HG02623 (cell line): ENCODE measurements at regions not wholly inside any gene's neighbourhood (a gene's known extent, or its start where the extent isn't known, plus 50 kb on each side); places are given as distances from the start of the nearest gene placed in this dataset.

Experiments used
- ATAC-seq: cut with Tn5 transposase; IDR thresholded peaks from one replicate; pipeline ENCODE4 v1.9.1; 2021; ENCODE audit warnings: moderate library complexity; ENCODE audit not compliant: unreplicated experiment

- ATAC-seq: no peak
Observed at GRCh38 chr10:78620985-78621799, 447.6 kb upstream of the ZMIZ1 start.

- no peak for ATAC-seq
Observed at GRCh38 chr10:78623578-78624215, 445.1 kb upstream of the ZMIZ1 start.

- no peak for ATAC-seq
Observed at GRCh38 chr10:78624791-78625190, 444.0 kb upstream of the ZMIZ1 start.

DNA sequence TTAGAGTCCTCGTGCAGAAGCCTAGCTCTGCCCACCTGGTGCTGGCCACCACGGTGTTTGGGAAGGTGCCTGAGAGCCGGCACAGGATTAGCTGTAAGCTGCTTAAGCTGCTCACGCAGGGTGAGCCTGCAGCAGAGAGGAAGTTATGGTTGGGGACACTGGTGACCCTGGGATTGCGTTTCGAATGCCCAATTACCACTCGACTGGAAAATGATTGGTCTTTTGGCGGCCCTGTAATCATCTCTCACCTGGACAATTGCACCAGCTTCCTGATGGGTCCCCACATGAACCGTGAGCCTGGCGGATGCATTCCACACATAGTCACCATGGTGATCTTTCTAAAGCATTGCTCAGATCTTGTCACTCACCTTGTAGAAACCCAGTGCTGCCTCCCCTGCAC, 442.3 kb upstream of the ZMIZ1 start:
- no peak for ATAC-seq

GRCh38 chr10:78627254-78627795, 441.4 kb upstream of the ZMIZ1 start:
- ATAC-seq: no peak

GRCh38 chr10:78628976-78629375, 439.8 kb upstream of the ZMIZ1 start:
- no peak for ATAC-seq

DNA sequence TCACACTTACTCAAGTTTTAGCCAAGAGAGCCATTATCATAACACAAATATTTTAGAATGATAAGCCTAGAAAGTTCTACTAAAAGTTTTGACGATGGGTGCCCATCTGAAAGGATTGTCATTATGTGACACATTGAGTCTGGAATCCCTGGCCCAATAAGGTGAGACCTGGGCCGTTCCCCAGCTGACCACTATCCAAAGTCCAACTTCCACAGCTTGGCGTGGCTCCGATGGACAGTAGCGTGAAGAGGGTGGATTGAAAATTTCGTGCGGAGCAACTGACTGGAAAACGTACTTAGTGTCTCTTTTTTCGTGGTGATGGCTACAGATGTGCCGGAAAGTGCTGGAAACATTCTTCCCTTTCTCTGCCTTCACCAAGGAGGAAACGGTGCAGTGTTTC, 439.0 kb upstream of the ZMIZ1 start:
- no peak for ATAC-seq

GRCh38 chr10:78630944-78631838, 437.6 kb upstream of the ZMIZ1 start:
- ATAC-seq: no peak

DNA sequence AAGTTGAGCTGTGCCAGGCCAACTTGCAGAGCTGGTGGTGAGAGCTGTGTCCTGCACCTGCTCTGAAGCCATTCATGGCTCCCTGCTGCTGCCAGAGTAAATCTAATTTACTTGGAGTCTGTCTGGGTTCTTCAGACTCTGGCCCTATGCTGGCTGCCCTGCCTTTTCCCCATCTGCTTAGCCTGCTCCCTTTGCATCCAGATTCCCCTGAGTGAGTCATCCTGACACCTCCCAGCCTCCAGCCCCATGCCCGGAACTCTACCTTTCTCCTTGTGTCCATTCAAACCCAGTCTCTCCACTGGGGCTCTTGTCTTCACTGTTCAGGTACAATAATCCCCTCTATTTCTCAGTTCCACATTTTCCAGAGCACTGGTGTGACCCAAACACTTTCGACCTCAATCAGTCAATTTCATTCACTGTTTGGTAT, 434.4 kb upstream of the ZMIZ1 start:
- no peak for ATAC-seq

DNA sequence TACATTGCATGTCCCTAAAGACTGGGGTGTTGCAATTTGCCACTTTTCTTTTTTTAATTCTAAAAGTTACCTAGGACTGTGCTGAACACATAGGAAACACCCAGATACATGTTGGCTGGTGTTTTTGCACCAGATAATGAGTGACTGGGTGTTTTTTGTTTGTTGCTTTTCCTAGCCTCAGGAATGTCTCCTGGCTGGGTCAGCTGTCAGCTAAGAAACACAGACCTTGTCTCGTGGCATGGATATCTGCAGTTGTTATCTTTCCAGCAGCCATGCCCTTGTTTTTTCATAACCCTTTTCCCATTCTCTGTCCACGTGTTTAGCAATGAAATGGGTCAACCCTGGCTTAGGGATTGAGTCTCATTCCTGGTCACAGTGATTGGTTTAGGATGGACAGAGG, 433.9 kb upstream of the ZMIZ1 start:
- ATAC-seq: no peak

DNA sequence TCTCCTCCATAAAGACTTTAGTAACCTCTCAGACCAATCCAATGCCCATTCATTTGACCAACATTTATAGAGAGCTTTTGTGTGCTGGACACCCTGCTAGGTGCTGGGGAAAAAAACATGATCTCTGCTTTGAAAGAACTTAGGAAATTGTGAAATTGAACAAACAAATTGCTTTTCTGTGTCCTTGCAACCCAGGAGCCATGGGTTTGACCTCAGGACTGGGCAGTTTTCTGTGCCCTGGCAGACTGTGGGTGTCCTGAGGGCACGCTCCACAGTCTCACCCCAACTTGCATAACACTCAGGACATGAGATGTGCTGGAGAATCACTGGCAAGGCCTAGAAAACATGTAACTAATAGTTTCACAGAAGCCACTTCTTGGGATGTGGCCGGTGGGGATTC, 429.1 kb upstream of the ZMIZ1 start:
- no peak for ATAC-seq

DNA sequence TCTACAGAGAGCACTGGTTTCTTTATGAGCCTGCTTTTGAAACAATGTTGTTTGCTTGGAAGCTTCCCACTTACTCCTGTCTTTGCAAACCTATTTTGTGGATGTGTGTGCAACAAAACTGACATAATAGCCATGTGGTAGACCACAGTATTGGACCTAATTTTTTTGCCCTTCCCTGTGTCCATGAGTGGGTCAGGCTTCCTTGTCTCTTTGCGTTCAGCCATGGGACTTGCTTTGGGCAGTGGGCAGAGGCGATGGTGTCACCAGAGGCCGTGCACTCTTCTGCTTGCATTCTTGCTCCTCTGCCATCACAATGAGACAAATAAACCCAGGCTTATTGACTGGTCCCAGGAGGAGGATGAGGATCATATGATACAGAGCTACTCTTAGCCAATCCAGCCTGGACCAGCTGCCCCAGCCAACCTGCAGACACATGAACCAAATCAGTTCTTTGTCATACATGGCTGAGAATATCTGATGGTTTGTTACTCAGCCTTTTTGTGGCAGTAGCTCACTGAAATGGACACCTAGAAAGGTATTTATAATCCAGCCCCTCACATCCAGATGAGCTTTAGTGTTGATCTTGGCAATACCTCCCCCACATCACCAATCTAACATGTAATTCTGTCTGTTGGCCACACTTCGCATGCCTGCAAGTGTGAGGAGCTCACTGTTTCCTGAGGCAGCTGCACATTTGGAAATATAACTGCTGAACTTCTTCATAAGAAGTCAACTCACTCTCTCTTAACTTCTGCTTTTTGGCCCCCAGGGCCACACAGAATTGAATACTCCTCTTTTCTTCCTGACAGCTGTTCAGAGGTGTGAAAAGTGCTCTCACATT, 427.8 kb upstream of the ZMIZ1 start:
- no peak for ATAC-seq

DNA sequence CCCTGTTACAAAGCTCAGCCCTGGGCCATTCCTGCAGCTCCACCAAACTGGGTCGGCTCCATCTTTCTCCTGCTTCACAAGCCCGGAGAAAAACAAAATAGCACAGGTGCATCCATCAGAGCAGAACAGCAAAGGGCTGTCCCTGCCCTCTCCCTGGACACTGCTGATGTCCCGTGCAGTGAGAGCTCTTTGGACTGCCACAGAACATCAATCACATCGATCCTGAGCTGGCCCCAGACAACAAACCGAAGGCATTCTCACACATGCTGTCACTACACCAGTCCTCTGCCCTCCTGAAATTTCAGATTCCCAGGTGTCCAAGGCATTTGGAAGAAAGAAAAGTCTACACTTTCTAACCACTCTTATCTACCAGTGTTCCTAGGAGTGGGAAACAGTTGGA, 427.1 kb upstream of the ZMIZ1 start:
- ATAC-seq: no peak

- no peak for ATAC-seq
Observed at GRCh38 chr10:78642269-78642816, 426.4 kb upstream of the ZMIZ1 start.

GRCh38 chr10:78643513-78643912, 425.3 kb upstream of the ZMIZ1 start:
- ATAC-seq: no peak

GRCh38 chr10:78644550-78644949, 424.2 kb upstream of the ZMIZ1 start:
- ATAC-seq: no peak

DNA sequence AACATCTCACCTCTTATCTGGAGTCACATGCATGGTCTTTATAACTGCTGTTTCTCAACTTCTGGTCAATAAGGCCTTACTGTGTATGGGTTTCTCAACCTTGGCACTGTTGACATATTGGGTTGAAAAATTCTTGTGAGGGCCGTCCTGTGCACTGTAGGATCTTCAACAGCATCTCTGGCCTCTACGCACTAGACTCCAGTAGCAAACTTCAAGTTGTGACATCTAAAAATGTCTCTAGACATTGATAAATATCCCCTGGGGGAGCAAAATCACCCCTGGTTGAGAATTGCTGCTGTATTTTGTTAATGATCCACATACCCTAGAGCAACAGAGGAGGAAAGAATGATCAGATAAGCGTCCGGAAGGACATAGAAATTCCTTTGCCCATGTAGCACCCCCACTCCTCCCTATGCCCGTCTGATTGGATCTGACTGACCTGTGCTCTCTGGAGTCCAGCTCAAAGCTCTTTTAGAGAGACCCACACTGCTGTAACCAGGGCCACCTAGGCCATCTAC, 423.5 kb upstream of the ZMIZ1 start:
- no peak for ATAC-seq

DNA sequence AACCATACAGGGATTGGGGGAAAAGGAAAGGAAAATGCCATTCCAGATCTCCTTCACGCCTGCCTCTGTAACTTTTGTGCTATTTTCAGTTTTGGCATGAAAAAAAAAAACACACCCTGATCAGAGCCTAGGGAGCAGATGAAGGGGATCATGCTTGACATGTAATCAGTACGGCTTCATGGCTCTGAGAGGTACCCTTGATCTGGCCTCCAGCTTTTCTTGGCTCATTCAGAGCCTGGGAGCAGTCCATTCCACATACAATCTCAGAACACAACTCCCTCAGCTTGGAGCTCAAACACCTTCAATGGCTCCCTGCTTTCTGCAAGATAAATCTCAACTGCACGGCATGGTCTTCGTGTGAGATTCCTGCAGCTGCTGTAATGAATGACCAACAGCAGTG, 422.8 kb upstream of the ZMIZ1 start:
- no peak for ATAC-seq

- ATAC-seq: no peak
Observed at GRCh38 chr10:78648256-78648860, 420.4 kb upstream of the ZMIZ1 start.
